Left renal cortex interstitium (tissue), 4 donors: ENCODE measurements at regions not wholly inside any gene's neighbourhood (a gene's known extent, or its start where the extent isn't known, plus 50 kb on each side); places are given as distances from the start of the nearest gene placed in this dataset.
A peak's percentile ranks its signal among the peaks of the same experiment; 100 is the strongest.

Experiments used
- DNase-seq, 4 donors: peaks; one replicate each; pipeline ENCODE4 v3.0.0-alpha.2; 2013; ENCODE audit warnings: low read depth in 4 of 4, low spot score in 2 of 4, missing footprints in 1 of 4

- no peak for DNase-seq
These were observed 144.3 kb upstream of the MYOCD start for GRCh38 chr17:12521416-12521815.

GRCh38 chr17:12522336-12522735, 143.4 kb upstream of the MYOCD start:
- no peak for DNase-seq

- peak in 2 of 4 donors; percentile 15 to 24 for DNase-seq
These were observed 142.9 kb upstream of the MYOCD start for GRCh38 chr17:12522743-12523183.

GRCh38 chr17:12523244-12523643, 142.4 kb upstream of the MYOCD start:
- DNase-seq = no peak

- no peak for DNase-seq
These were observed 137.7 kb upstream of the MYOCD start for GRCh38 chr17:12528036-12528435.

GRCh38 chr17:12530161-12530560, 135.5 kb upstream of the MYOCD start:
- no peak for DNase-seq

GRCh38 chr17:12536021-12536420, 129.7 kb upstream of the MYOCD start:
- no peak for DNase-seq

GRCh38 chr17:12536472-12536871, 129.2 kb upstream of the MYOCD start:
- no peak for DNase-seq

GRCh38 chr17:12537436-12537835, 128.3 kb upstream of the MYOCD start:
- no peak for DNase-seq

GRCh38 chr17:12538003-12538402, 127.7 kb upstream of the MYOCD start:
- DNase-seq = no peak

- DNase-seq = no peak
These were observed 119.7 kb upstream of the MYOCD start for GRCh38 chr17:12545877-12546513.

- no peak for DNase-seq
These were observed 118.7 kb upstream of the MYOCD start for GRCh38 chr17:12546983-12547382.

- no peak for DNase-seq
These were observed 117.9 kb upstream of the MYOCD start for GRCh38 chr17:12547831-12548230.

- no peak for DNase-seq
These were observed 117.1 kb upstream of the MYOCD start for GRCh38 chr17:12548558-12548957.

GRCh38 chr17:12549499-12550041, 116.1 kb upstream of the MYOCD start:
- no peak for DNase-seq

- DNase-seq = no peak
These were observed 112.1 kb upstream of the MYOCD start for GRCh38 chr17:12553625-12554024.

GRCh38 chr17:12554251-12554650, 111.4 kb upstream of the MYOCD start:
- no peak for DNase-seq

- DNase-seq = no peak
These were observed 99.4 kb upstream of the MYOCD start for GRCh38 chr17:12566291-12566690.

GRCh38 chr17:12567077-12568053, 98.3 kb upstream of the MYOCD start:
- no peak for DNase-seq

GRCh38 chr17:12568358-12569251, 97.1 kb upstream of the MYOCD start:
- DNase-seq = no peak

GRCh38 chr17:12571606-12572005, 94.1 kb upstream of the MYOCD start:
- no peak for DNase-seq
